HG03571 (cell line): ENCODE measurements at regions not wholly inside any gene's neighbourhood (a gene's known extent, or its start where the extent isn't known, plus 50 kb on each side); places are given as distances from the start of the nearest gene placed in this dataset.
"Not testable (repeated sequence)": the region's sequence is repeated elsewhere in the genome, so short reads cannot be mapped to it uniquely, and the experiment has no call there.

Source experiments
- ATAC-seq: cut with Tn5 transposase; IDR thresholded peaks from one replicate; pipeline ENCODE4 v1.9.1; 2021; ENCODE audit not compliant: unreplicated experiment

- ATAC-seq = no peak
These were observed 377.2 kb downstream of the RAP2B start for GRCh38 chr3:153539263-153539662.

DNA sequence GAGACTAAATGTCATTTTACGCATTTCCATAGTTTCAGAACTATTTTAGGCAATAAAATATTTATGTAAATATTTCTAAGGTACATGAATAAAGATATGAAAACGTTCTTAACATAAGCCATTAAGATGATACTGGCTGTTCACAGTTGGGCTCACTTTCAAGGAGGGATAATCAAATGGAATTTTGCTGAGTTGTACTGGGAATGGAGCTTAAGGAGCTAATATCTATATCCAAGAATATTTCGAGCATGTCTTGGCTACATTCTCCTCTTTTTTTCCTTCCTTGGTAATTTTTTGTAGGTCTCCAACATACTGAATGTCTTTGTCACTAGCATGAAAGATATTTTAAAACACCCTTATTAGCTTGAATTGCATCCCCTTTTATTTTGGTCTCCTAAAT is 383.4 kb downstream of the RAP2B start:
- no peak for ATAC-seq

- ATAC-seq = no peak
These were observed 385.9 kb downstream of the RAP2B start for GRCh38 chr3:153547970-153548369.

- not testable (repeated sequence) for ATAC-seq
These were observed 387.7 kb downstream of the RAP2B start for GRCh38 chr3:153549686-153550085.

GRCh38 chr3:153551536-153552285 is 389.7 kb downstream of the RAP2B start:
- ATAC-seq = no peak

GRCh38 chr3:153552887-153553604 is 391.0 kb downstream of the RAP2B start:
- ATAC-seq = no peak

GRCh38 chr3:153553605-153553945 is 391.5 kb downstream of the RAP2B start:
- no peak for ATAC-seq

- ATAC-seq = no peak
These were observed 393.9 kb downstream of the RAP2B start for GRCh38 chr3:153555919-153556318.

DNA sequence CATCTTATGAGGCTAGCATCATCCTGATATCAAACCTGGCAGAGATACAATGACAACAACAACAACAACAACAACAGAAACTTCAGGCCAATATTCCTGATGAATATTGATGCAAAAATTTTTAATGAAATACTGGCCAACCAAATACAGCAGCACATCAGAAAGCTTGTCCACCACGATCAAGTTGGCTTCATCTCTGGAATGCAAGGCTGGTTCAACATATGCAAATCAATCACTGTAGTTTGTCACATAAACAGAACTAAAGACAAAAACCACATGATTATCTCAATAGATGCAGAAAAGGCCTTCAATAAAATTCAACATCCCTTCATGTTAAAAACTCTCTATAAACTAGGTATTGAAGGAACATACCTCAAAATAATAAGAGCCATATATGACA is 397.3 kb downstream of the RAP2B start:
- not testable (repeated sequence) for ATAC-seq

DNA sequence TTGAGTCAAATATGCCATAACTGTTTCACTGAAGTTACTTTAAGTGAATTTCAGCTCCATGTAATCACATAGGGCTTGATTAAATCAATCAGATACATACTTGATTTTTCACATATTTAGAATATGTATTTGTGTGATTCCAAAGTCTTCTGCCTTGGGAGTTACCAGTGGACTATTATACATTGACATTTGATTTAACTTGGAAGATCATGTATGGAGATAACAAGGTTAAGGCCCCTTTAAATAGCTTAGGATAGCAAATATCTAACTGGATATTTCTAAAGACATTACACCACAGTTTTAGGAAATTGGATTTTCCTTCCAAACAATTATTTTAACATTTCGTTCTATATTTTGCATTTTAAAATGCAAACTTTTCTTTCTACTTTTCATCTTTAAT is 405.0 kb downstream of the RAP2B start:
- ATAC-seq = no peak

DNA sequence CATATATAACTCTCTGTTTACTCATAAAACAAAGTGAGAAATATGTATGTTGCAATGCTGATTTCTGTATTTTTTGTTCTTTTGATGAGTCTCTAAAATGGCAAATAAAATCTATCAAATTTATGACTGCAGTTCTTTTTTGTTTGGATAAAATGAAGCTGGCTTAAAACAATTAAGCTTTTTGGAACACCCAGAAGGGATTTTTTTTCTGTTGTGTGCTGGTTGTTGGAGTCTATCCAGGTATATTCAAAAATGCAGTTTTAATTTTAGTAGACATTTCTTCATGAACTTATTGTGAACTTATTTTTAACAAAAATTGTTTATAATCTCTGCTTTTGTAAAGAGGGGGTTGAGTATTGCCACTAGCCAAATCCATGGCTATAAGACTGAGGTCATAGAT is 405.5 kb downstream of the RAP2B start:
- ATAC-seq = no peak

GRCh38 chr3:153570481-153570880 is 408.5 kb downstream of the RAP2B start:
- ATAC-seq = not testable (repeated sequence)

DNA sequence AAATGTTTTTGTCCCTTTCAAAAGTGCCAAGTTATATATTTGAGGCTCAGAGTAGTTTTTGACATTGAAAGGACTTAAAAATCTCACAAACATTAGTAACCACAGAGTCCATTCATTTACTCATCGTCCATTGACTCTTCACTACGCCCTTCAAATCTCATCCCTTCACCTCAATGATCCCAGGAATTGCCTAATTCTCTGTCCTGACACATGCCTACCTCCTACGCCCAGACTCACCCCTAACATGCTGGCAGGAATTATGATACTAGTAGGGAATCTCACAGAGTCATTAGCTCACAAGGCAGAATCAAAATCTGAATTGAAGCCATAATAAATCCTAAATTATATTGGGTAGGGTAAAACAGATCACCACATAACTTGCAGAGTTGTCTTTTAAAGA is 410.1 kb downstream of the RAP2B start:
- ATAC-seq = no peak

DNA sequence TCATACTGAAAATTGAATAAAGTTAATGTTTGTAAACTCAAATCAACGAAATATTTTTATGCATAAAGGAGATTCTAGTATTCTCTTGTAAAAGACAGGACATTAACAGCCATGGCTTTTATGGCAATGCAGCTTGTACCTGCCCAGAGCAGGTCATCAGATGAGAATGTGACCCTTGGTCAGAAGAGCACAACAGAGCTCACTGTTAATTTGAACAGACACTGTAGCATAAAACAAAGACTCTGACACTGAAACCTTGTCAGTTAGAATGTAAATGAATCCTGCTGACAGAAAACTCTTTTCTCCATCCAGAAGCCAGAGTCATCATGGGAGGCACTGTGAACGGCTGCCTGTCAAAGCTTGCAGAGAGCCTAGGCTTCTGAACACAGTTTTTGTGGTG is 410.6 kb downstream of the RAP2B start:
- no peak for ATAC-seq

DNA sequence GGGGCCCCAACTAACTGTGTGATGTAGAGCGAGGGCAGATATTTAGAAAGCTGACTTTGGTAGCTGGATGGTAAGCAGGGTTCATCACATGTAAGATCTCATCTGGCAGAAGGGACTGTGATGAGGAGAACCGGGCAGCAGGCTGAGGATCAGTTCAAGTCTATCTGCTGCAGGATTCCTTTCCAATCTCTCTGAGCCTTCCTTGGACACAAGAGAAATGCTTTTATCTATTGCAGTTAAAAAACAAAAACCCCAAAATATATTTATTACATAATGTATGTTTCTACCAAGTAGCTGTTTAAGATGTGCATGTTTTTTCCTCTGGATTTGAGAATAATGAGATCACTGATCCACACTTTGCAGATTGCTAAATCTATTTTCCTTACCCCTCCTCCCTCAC is 411.5 kb downstream of the RAP2B start:
- no peak for ATAC-seq

DNA sequence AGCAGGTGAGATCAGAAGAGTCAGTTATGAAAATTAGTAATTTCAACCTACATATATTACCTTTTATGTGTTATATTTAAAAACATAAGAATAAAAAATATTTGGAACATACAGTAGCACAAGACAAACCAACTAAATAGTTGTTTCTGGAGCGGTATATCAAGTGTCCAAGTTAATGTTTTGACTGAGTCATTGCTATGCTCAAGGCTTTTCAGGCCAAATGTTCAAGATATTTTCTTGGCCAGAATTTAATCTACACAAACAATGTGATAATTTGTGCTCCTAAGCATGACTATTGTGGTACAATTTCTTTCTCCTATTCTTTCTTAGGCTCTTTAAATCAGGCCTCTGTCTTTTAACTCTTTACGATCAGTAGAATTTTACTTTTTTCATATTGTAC is 412.4 kb downstream of the RAP2B start:
- no peak for ATAC-seq

- no peak for ATAC-seq
These were observed 415.2 kb downstream of the RAP2B start for GRCh38 chr3:153577059-153577736.

GRCh38 chr3:153578046-153578445 is 416.0 kb downstream of the RAP2B start:
- ATAC-seq = no peak

DNA sequence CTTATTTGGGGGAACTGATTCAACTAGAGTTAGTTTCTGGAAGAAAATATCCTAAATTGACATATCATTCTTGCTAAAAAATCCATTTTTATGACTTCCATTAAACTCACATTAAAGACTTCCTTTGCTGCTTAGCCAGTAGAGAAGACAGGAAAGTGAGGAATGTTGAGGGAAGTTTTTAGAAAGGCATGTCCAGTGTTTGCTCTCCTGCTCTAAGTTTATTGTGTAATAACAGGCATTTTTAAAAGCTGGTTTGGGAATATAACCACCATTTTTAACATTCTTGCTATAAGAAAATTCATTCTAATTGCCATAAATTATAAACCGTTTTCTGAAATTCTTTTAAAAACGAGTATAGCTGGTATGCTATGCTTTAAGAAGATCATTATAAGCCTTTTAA is 428.0 kb downstream of the RAP2B start:
- ATAC-seq = no peak

GRCh38 chr3:153591561-153592245 is 429.7 kb downstream of the RAP2B start:
- ATAC-seq = no peak

GRCh38 chr3:153595186-153595815 is 433.3 kb downstream of the RAP2B start:
- no peak for ATAC-seq
